Endothelial cell of umbilical vein (primary cell): ENCODE measurements at regions not wholly inside any gene's neighbourhood (a gene's known extent, or its start where the extent isn't known, plus 50 kb on each side); places are given as distances from the start of the nearest gene placed in this dataset.
"Not testable (repeated sequence)": the region's sequence is repeated elsewhere in the genome, so short reads cannot be mapped to it uniquely, and the experiment has no call there.

Experiments used
- BruUV-seq: library from RNA; stranded (reverse); fragments of 400-500 nt; replicated peaks from 2 replicates; lab custom pipeline; 2021; lab: Mats Ljungman, UMichigan
- CTCF ChIA-PET: fragments of 300-600, 350-600 bp; sonication (Branson Sonifier 250); formaldehyde crosslinking; loops from one replicate; lab custom pipeline; 2021; ENCODE audit warnings: antibody characterized with exemption, inconsistent platforms; lab: Charles Lee
- POLR2A ChIA-PET: fragments of 300-600, 350-600 bp; sonication (Branson Sonifier 250); formaldehyde crosslinking; loops from one replicate; lab custom pipeline; 2021; ENCODE audit warnings: antibody characterized with exemption, inconsistent platforms; lab: Charles Lee
- DNase-seq: peaks from one replicate; pipeline ENCODE4 v3.0.0-alpha.2; 2011; ENCODE audit warnings: low read depth, low spot score
- FAIRE-seq: peaks from 2 replicates; lab custom pipeline; 2011; peaks lifted over from hg19 to GRCh38; lab: Jason Lieb, UNC
- H2AFZ ChIP-seq: 2 replicates; pipeline ENCODE4 v1.6.0; 2012; ENCODE audit warnings: low read depth, low read length, control low read depth, inconsistent platforms
- H3K27ac ChIP-seq: 2 replicates; pipeline ENCODE4 v1.5.1; 2011; ENCODE audit warnings: low read depth, mild to moderate bottlenecking, control low read depth, low read length, moderate library complexity; ENCODE audit not compliant: insufficient read depth
- H3K27me3 ChIP-seq, 2 experiments: 2 replicates each; pipeline versions ENCODE4 v1.6.0 to v1.6.1; 2011; ENCODE audit warnings: low read length in 2 of 2, mixed read lengths in 1 of 2; ENCODE audit not compliant: control insufficient read depth in 2 of 2, insufficient read depth in 2 of 2
- H3K36me3 ChIP-seq, 2 experiments: 2 replicates in 1 of 2; 3 replicates in 1 of 2; pipeline ENCODE4 v1.5.1; 2011; ENCODE audit warnings: low read length in 2 of 2, mild to moderate bottlenecking in 1 of 2, moderate library complexity in 1 of 2; ENCODE audit not compliant: control insufficient read depth in 2 of 2, insufficient read depth in 2 of 2; ENCODE audit errors: extremely low read depth in 1 of 2
- H3K4me1 ChIP-seq: 3 replicates; pipeline ENCODE4 v1.5.1; 2011; ENCODE audit warnings: mild to moderate bottlenecking, low read length; ENCODE audit not compliant: control insufficient read depth, insufficient read depth; ENCODE audit errors: extremely low read depth
- H3K4me2 ChIP-seq: 2 replicates; pipeline ENCODE4 v1.6.1; 2011; ENCODE audit warnings: low read length, control low read depth, mixed read lengths; ENCODE audit not compliant: insufficient read depth
- H3K4me3 ChIP-seq, 3 experiments: fragments of 200-600 bp in 1 of 3; sonication (generic), shearing (Covaris generic) in 1 of 3; replicated peaks in 1 of 3; 2 replicates each; pipeline ENCODE4 v1.5.1; 2011 to 2016; ENCODE audit warnings: control low read depth in 3 of 3, low read length in 3 of 3, mild to moderate bottlenecking in 2 of 3, inconsistent platforms in 1 of 3, low read depth in 1 of 3, moderate library complexity in 1 of 3; ENCODE audit not compliant: insufficient read depth in 1 of 3
- H3K79me2 ChIP-seq: 2 replicates; pipeline ENCODE4 v1.6.0; 2012; ENCODE audit warnings: low read length, inconsistent platforms; ENCODE audit not compliant: control insufficient read depth, insufficient read depth
- H3K9ac ChIP-seq: replicated peaks from 2 replicates; pipeline ENCODE3; 2011; ENCODE audit warnings: low read length, control low read depth; ENCODE audit not compliant: insufficient read depth; ENCODE audit errors: extremely low read depth
- H3K9me1 ChIP-seq: replicated peaks from 3 replicates; pipeline ENCODE4 v1.6.0; 2011; ENCODE audit warnings: mild to moderate bottlenecking, low read length; ENCODE audit not compliant: control insufficient read depth, insufficient read depth; ENCODE audit errors: extremely low read depth
- H3K9me3 ChIP-seq: replicated peaks from 2 replicates; pipeline ENCODE4 v1.5.1; 2012; ENCODE audit warnings: low read length, inconsistent platforms; ENCODE audit not compliant: control insufficient read depth, insufficient read depth
- H4K20me1 ChIP-seq: replicated peaks from 2 replicates; pipeline ENCODE3; 2011; ENCODE audit warnings: mild to moderate bottlenecking, low read length; ENCODE audit not compliant: control insufficient read depth, insufficient read depth; ENCODE audit errors: extremely low read depth
- CTCF ChIP-seq, 2 donors: IDR thresholded peaks; 1 replicate in 1 of 2; 2 replicates in 1 of 2; pipeline ENCODE4 v1.5.1; 2011; ENCODE audit warnings: low read length in 2 of 2, mild to moderate bottlenecking in 2 of 2, moderate library complexity in 2 of 2, control low read depth in 1 of 2, inconsistent platforms in 1 of 2, low read depth in 1 of 2; ENCODE audit not compliant: insufficient read depth in 1 of 2; ENCODE audit errors: extremely low read depth in 1 of 2
- EZH2 ChIP-seq: IDR thresholded peaks from 2 replicates; pipeline ENCODE4 v1.6.1; 2012; ENCODE audit warnings: borderline replicate concordance, low read depth, mild to moderate bottlenecking, moderate library complexity, low read length, inconsistent platforms; ENCODE audit not compliant: severe bottlenecking
- FOS ChIP-seq: IDR thresholded peaks from 2 replicates; pipeline ENCODE4 v1.6.1; 2011; ENCODE audit warnings: mild to moderate bottlenecking, low read length, moderate library complexity, borderline replicate concordance; ENCODE audit not compliant: insufficient read depth
- GATA2 ChIP-seq: IDR thresholded peaks from 2 replicates; pipeline ENCODE4 v1.7.0; 2011; ENCODE audit warnings: low read depth, mild to moderate bottlenecking, moderate library complexity, mixed read lengths, low read length; ENCODE audit not compliant: insufficient read length, insufficient read depth
- JUN ChIP-seq: IDR thresholded peaks from 2 replicates; pipeline ENCODE4 v1.6.1; 2011; ENCODE audit warnings: borderline replicate concordance, low read depth; ENCODE audit not compliant: insufficient read length, insufficient read depth
- MAX ChIP-seq: IDR thresholded peaks from 2 replicates; pipeline ENCODE4 v1.6.1; 2011; ENCODE audit not compliant: insufficient read depth, insufficient read length
- MYC ChIP-seq: IDR thresholded peaks from one replicate; pipeline ENCODE4 v1.6.1; 2011; ENCODE audit warnings: mild to moderate bottlenecking, low read depth, low read length
- POLR2A ChIP-seq: IDR thresholded peaks from 2 replicates; pipeline ENCODE4 v1.6.1; 2012; ENCODE audit warnings: low read depth, mild to moderate bottlenecking, control low read depth, low read length
- POLR2AphosphoS5 ChIP-seq: IDR thresholded peaks from 2 replicates; pipeline ENCODE4 v1.6.1; 2012; ENCODE audit warnings: low read depth, mild to moderate bottlenecking, control low read depth, low read length, moderate library complexity; ENCODE audit not compliant: insufficient read depth
- dilution Hi-C: fragments of 300-500 bp; cut with MboI; formaldehyde crosslinking; loops from one replicate; pipeline ENCODE4 v1.15.0; 2019; ENCODE audit warnings: low sequenced_read_pairs; ENCODE audit not compliant: extremely low pct_ligation_motif_present
- intact Hi-C: fragments of 100-400 bp; cut with micrococcal nuclease; formaldehyde crosslinking; loops from one replicate; pipeline ENCODE4 v1.10.0; 2022

DNA sequence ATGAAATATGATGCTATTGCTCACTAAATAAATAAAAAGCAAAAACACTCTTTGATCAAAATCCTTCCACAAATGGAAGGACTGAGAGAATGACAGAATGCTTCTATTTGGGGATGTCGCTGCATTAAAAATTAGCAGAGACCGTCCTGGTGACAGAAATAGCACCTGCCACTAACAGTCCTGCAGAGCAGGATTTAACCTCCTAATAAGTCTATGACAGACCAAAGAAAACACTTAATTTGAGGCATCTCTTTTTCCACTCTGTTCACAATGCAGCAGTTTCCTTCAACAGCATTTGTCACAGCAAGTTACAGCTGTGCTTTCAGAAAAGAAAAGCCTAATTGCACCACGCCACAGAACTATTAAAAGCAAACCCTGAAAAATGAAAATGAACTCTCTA lies 140.6 kb upstream of the BEND6 start:
- Histone ChIP-seq H3K27me3 (no peaks in the 10 kb centered on the region), H3K27ac (no peak overlapping the region), H3K9ac (no peak overlapping the region), H2AFZ (no peak overlapping the region), H3K9me1 (no peaks in the 10 kb centered on the region), H4K20me1 (peaks cover 14% of the 10 kb centered on the region), H3K79me2 (peaks cover 65% of the 10 kb centered on the region), H3K36me3 (no peaks in the 10 kb centered on the region), H3K4me2 (no peak overlapping the region), H3K4me3 (no peak overlapping the region), H3K9me3 (no peaks in the 10 kb centered on the region), H3K4me1 (peaks cover 11% of the 10 kb centered on the region)
- FAIRE-seq (no peak), DNase-seq (no peak)
- dilution Hi-C loops (no loop called here), intact Hi-C loops (no loop called here)
- TF ChIP-seq GATA2 (no peak), POLR2AphosphoS5 (no peak), FOS (no peak), CTCF (IDR thresholded peaks at IDR 0.05; ENCODE audit: extremely low read depth in 1 of 2, insufficient read depth in 1 of 2, low read depth in 1 of 2, low read length in 2 of 2) (no peak), MAX (no peak), JUN (no peak), EZH2 (no peak), POLR2A (no peak), MYC (no peak)
- ChIA-PET POLR2A (no interaction called here), CTCF (interaction anchor here (0.8 to 1.2 kb wide), 2 partner anchors 9 to 16 kb away, joined by 3 to 5 read pairs; no protein-coding TSS in a partner anchor)
- no TSS peak for BruUV-seq

DNA sequence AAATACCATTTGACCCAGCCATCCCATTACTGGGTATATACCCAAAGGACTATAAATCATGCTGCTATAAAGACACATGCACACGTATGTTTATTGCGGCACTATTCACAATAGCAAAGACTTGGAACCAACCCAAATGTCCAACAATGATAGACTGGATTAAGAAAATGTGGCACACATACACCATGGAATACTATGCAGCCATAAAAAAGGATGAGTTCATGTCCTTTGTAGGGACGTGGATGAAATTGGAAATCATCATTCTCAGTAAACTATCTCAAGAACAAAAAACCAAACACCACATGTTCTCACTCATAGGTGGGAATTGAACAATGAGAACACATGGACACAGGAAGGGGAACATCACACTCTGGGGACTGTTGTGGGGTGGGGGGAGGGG lies 142.1 kb upstream of the BEND6 start:
- H3K79me2 ChIP-seq = peaks cover 64% of the 10 kb centered on the region
- H3K9ac ChIP-seq, dilution Hi-C loops, H3K4me2 ChIP-seq, POLR2A ChIA-PET, BruUV-seq, CTCF ChIA-PET, FAIRE-seq, H3K4me3 ChIP-seq, H3K9me1 ChIP-seq, H3K36me3 ChIP-seq, H3K9me3 ChIP-seq, DNase-seq, H3K27ac ChIP-seq, H3K27me3 ChIP-seq, H2AFZ ChIP-seq, intact Hi-C loops, H3K4me1 ChIP-seq: not testable (repeated sequence)
- H4K20me1 ChIP-seq = peaks cover 11% of the 10 kb centered on the region
